CD4-positive, alpha-beta T cell treated with Interleukin-15 for 1 hour (primary cell): ENCODE measurements at regions not wholly inside any gene's neighbourhood (a gene's known extent, or its start where the extent isn't known, plus 50 kb on each side); places are given as distances from the start of the nearest gene placed in this dataset.
A peak's percentile ranks its signal among the peaks of the same experiment; 100 is the strongest.
"Not testable (repeated sequence)": the region's sequence is repeated elsewhere in the genome, so short reads cannot be mapped to it uniquely, and the experiment has no call there.

Experiments
- DNase-seq: peaks from one replicate; pipeline ENCODE4 v3.0.0-alpha.2; 2020

GRCh38 chr9:19931098-19931890 lies 142.5 kb upstream of the SLC24A2 start:
- DNase-seq, result no peak

DNA sequence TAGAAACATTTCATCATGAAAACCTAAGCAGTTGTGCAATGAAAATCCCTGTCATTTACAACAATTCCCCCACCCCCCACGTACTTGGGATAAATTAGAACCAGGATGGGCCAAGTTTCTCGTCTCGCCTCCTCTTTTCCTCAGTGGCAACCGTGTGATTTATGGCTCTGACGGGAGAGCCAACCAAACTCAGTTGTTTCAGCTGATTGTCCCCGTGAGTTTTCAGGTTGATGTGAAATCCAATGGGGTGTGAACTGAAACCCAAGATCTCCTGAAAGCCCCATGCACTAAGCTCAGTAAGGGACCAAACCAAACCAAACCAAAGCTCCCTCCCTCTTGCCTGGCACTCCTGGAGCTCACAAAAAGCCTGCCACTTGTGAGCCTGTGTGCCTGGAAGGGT lies 138.7 kb upstream of the SLC24A2 start:
- no peak for DNase-seq

DNA sequence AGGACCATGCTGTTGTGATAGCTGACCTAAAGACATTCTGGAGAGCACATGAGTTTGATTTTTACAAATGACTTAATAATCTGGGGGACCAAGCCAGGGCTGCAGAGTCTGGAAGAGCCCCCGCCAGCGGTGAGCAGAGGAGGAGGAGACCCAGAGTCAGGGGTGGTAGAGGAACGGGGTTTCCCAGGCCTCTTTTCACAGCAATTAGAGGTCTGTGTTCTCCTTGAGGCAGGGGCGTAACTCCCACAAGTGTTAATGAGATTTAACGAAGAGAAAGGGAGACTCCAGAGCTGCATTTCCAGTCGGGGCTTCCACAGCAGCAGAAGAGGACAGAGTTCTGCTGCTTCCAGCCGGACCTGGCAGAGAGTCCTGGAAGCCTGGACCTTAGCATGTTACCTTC lies 137.9 kb upstream of the SLC24A2 start:
- no peak for DNase-seq

DNA sequence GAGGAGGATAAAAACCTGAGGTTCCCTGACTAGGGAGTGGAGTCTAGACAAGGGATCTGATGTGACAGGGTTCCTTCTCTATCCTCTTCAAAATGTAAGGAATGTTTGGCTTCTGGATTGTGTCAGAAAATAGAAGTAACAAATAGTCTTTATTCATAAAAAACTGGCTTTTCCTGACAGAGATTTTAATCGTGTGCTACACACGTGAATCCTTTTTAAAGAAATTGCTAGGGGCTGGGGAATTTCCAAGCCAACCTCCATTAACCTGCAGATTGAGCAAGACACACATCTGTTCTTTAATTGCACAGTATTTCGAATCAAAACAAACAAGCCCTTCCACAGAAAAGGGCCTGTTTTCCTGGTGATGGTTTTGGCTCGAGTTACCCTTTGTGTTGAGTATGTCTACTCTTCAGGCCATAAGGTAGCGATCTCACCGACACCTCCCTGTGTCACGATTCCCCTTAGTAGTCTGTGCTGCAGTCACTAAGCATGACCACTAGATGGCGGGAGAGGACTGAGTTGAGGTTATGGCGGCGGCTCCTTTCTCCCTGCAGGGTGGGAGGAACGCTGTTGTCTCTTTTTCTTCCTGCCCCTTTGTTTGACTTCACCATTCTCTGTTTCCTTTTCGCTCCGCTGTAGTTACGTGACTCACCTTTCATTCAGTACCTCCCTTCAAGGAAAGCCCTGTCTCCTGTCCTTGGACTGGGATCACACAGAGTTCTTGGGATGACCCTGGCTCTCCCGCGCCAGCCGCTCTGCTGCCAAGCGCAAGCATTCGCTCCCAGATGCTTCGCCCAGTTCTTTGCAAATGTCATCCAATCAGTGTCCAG lies 137.1 kb upstream of the SLC24A2 start:
- peak; percentile 71 for DNase-seq

DNA sequence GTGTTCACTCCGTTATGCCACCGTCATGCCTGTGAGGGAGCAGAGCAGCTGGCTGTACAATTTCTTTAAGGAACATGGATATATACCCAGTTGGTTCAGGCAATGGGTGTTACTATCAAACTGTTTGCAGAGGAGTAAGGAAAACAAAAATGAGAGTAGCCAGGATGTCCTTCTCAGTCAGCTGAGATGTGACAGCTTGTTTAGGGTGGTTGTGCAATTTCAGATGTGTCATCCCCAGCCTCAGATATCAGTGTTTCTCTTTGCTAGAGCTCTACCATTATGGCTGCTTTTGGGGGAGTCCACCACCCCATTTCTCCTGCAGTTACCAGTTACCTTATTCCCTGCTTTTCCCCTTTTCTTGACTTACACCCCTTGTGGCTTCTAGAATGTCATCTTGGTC lies 135.2 kb upstream of the SLC24A2 start:
- no peak for DNase-seq

DNA sequence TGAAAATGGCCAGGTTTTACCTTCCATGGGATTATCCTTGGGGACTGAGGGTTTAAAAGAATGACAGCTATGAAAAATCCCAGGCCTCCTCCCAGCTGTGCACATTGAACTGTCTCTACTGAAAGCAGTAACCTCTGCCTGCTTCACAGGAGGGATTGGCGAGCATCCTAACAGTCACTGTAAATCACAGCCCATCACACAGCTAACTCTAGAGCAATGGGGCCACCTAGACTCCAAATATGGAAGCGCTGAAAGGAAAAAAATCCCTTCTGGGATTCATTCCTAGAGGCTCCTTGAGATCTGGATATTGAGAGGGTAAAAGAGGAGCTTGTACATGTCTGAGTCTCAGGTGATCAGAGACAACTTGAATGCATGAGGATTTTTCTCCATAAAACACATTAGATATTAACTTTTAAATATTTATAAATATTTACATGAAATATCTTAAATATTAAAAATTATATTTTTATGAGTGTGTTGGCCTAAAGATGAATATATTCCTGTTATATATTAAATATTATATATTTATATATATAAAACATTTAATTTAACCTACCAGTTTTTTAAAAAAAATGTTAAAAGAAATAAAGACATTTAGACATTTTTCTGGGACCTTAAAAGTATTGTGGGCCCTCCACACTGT lies 133.8 kb upstream of the SLC24A2 start:
- DNase-seq, result no peak

DNA sequence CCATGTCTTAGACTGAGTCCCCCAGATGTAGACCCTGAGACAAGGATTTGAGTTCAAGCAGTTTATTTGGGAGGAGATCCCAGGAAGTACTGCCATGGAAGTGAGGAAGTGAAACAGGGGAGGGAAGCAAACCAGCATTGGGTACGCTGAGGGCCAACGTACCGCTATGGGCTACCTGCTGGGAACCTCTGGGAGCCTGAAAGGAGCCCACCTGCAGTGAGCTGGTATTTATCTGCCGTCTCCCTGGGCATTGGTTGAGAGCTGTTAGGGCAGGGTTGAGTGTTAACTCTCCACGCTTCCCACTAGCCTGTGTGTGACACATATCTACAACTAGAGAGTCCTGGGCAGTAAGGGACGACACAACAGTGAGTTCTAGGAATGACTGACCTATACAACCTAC lies 131.6 kb upstream of the SLC24A2 start:
- DNase-seq, result no peak

DNA sequence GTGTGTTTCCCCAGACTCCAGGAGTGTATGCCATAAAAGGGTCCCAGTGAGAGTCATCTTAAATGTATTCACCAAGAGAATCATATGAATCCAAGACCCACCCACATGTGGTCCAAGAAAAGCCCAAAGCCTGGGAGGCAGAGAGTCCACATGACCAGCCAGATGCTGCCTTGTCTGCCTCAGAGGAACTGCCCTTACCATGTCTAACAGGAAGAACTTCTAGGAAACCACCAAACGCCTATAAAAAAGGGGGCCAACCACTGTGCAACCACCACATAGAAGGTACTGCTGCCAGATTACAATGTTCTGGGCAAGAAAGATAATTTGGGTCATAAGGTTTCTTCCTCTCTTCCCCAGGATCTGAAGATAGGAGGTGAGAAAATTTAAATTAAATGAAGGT lies 129.8 kb upstream of the SLC24A2 start:
- DNase-seq, result no peak

- no peak for DNase-seq
These were observed 125.2 kb upstream of the SLC24A2 start for GRCh38 chr9:19914044-19914443.

DNA sequence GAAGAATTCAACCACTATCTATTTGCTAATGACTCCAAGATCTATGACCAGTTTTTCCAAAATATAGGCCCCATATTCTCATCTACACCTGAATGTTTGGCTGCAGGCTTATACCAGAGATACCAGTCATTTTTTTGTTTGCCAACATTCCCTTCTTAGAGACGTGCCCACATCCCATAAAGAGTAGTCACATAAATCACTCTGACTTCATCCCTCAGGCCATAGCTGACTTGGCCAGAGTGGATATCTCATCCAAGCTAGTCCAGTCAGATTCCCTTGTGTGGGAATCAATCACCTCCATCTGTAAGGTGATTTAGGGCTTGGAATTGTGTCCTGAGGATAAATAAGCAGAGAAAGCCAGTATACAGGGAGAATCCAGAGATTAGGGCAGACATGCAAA lies 124.3 kb upstream of the SLC24A2 start:
- DNase-seq, result no peak

DNA sequence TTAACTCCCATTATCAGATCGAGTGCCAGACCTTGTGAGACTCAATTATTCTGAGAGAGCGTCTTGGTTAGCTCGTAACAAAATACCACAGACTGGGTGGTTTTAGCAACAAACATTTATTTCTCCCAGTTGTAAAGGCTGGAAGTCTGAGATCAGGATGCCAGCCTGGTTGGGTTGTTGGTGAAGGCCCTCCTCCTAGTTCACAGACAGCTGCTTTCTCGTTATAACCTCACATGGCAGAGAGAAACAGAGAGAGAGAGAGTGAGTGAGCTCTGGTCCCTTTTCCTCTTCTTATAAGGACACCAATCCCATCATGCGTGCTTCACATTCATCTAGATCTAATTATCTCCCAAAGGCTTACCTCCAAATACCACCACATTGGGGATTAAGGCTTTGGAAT lies 114.2 kb upstream of the SLC24A2 start:
- no peak for DNase-seq

DNA sequence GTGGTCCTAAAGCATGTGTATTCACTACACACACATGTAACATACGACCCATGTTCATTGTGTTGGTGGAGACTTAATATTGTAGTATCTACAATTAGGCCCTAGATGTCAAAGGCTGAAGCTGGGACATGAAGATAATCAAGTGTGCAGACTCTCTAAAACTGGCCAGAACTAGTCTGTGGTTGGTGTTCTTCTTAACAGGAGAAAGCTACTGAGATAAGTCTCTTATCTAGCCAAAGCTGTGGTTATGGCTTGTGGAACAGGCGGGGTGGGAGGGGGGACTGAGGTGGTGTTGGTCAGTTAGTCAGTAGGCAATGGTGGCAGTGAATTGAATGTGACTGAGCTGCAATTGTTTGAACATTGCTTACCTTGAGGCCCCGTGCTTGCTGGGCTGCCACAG lies 112.7 kb upstream of the SLC24A2 start:
- DNase-seq, result no peak

DNA sequence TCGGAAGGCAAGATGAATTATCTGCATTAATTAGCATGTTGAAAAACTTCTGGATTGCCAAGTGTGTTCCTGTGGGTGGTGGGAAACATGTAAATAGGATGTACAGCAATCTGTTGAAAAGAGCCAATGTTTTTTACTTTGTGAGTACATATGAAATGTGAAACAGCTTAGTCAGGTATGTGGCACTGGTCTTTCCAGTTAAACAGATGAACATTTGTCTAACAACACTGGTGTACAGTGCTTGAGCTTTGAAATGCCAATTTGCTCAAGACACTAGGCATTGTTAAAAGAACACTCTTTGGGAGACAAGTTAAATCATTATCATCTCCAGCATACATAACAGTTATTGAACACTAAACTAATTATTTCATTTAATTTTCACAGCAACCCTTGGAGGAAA lies 107.3 kb upstream of the SLC24A2 start:
- no peak for DNase-seq

GRCh38 chr9:19895578-19895977 lies 106.7 kb upstream of the SLC24A2 start:
- not testable (repeated sequence) for DNase-seq

DNA sequence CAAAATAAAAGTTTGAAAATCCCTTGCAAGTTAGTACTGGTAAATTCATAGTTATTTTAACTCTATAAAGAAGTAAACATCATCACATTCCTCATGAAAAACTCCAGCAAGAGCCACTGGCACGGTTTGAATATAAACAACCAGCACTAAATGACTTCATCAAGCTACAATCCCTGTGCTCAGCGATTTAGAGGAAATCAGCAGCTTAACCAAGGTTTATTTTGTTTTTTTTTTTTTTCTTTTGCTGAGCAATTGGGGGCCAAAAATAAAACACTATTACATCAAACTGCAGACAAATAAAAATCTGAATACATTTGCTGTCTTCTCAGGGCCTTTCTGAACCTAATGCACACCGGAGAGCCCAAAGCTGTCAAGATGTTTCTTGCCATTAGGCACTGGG lies 106.2 kb upstream of the SLC24A2 start:
- DNase-seq, result no peak

DNA sequence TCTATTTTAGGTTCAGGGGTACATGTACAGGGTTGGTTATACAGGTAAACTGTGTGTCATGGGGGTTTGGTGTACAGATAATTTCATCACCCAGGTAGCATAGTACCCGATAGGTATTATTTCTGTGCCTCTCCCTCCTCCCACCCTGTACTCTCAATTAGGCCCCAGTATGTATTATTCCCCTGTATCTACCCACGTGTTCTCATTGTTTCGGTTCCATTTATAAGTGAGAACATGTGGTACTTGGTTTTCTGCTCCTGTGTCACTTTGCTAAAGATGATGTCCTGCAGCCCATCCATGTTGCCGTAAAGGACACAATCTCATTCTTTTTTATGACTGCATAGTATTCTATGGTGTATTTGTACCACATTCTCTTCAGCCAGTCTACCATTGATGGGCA lies 96.8 kb upstream of the SLC24A2 start:
- DNase-seq, result no peak

GRCh38 chr9:19879062-19879461 lies 90.2 kb upstream of the SLC24A2 start:
- no peak for DNase-seq

GRCh38 chr9:19876569-19877316 lies 87.9 kb upstream of the SLC24A2 start:
- no peak for DNase-seq

DNA sequence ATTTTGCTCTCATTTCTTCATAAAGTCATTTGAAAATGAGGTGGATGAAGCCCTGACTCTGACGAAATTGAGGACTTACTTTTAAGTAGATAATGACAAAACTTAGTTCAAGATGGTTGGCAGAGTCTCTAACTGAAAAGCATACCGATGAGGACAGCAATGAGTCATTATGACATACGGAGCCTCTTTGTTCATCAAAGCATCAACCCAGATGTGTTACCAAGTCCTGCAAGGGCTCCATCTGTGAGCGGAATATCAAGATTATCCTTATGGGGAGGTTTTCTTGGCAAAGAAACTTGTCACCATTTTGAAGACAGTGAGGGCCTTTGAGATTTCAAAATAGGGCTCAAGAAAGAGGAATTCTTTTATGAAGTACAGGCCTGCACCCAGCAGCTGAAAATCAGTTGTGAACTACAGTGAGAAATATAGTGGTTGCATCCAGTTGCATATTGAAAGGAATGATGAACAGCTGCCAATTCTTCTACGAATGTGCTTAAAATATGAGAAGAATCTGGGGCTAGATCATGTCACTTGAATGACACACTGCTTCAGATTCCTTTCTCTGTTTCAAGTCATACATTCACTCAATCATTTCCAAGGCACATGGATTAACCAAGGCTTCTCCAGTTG lies 86.6 kb upstream of the SLC24A2 start:
- no peak for DNase-seq

GRCh38 chr9:19873188-19873587 lies 84.4 kb upstream of the SLC24A2 start:
- not testable (repeated sequence) for DNase-seq

DNA sequence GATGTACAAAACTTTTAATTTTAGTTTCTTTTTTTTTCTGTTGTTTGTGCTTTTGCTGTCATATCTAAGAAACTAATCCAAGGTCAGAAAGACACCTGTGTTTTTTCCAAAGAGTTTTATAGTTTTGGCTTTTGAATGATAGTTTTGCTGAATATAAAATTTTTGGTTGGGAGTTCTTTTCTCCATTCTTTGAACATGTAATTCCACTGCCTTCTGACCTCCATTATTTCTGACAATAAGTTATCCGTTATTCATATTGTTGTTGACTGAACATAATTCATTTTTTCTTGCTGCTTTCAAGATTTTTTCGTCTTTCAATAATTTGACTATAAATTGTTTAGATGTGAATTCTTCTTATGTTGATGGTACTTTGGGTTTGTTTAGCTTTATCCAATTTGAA lies 82.2 kb upstream of the SLC24A2 start:
- no peak for DNase-seq

DNA sequence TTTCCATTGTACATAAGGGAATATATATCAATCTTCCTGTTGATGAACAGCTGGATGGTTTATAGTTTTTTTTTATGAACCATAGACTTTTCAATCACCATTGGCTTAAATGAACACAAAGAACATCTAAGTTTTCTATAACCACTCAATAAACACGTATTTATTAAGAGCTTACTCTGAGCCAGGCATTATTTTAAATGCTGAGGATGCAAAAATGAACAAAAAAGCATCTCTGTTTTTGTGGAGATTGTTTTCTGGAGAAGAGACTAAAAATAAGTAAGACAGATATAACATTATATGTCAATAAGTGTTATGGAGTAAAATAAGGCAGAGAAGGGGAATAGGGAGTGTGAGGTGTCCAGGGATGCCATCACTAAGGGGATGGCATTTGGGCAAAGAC lies 52.1 kb upstream of the SLC24A2 start:
- DNase-seq, result no peak
